Osteoblast (primary cell): ENCODE measurements at regions not wholly inside any gene's neighbourhood (a gene's known extent, or its start where the extent isn't known, plus 50 kb on each side); places are given as distances from the start of the nearest gene placed in this dataset.
"Not testable (repeated sequence)": the region's sequence is repeated elsewhere in the genome, so short reads cannot be mapped to it uniquely, and the experiment has no call there.

Experiments used
- DNase-seq: peaks from one replicate; pipeline ENCODE4 v3.0.0; 2011; ENCODE audit warnings: low spot score, mixed read lengths; ENCODE audit not compliant: insufficient read length; ENCODE audit errors: missing footprints
- H2AFZ ChIP-seq: 2 replicates; pipeline ENCODE4 v1.6.0; 2011; ENCODE audit warnings: mild to moderate bottlenecking, low read length
- H3K27ac ChIP-seq: 2 replicates; pipeline ENCODE4 v1.5.1; 2011; ENCODE audit warnings: mild to moderate bottlenecking, low read depth, low read length, moderate library complexity
- H3K27me3 ChIP-seq: 2 replicates; pipeline ENCODE4 v1.6.0; 2012; ENCODE audit warnings: mild to moderate bottlenecking, control low read depth, inconsistent platforms, low read length, moderate library complexity; ENCODE audit not compliant: insufficient read depth
- H3K36me3 ChIP-seq: 2 replicates; pipeline ENCODE4 v1.5.1; 2011; ENCODE audit warnings: mild to moderate bottlenecking, low read length, control low read depth, moderate library complexity; ENCODE audit not compliant: insufficient read depth
- H3K4me1 ChIP-seq: 2 replicates; pipeline ENCODE4 v1.5.1; 2011; ENCODE audit warnings: mild to moderate bottlenecking, low read length, control low read depth, moderate library complexity; ENCODE audit not compliant: insufficient read depth
- H3K4me2 ChIP-seq: 2 replicates; pipeline ENCODE4 v1.6.0; 2011; ENCODE audit warnings: mild to moderate bottlenecking, low read length; ENCODE audit not compliant: insufficient read depth
- H3K4me3 ChIP-seq: fragments of 200-600 bp; sonication (generic); 3 replicates; pipeline ENCODE4 v1.5.1; 2012; ENCODE audit warnings: mild to moderate bottlenecking, low read length, inconsistent platforms; ENCODE audit not compliant: insufficient read depth
- H3K79me2 ChIP-seq: 2 replicates; pipeline ENCODE4 v1.6.0; 2012; ENCODE audit warnings: mild to moderate bottlenecking, low read length, control low read depth, inconsistent platforms; ENCODE audit not compliant: insufficient read depth
- H3K9me3 ChIP-seq: 2 replicates; pipeline ENCODE4 v1.5.1; 2011; ENCODE audit warnings: low read depth, low read length, control low read depth
- H4K20me1 ChIP-seq: 2 replicates; pipeline ENCODE4 v1.6.0; 2012; ENCODE audit warnings: mild to moderate bottlenecking, low read length, control low read depth; ENCODE audit not compliant: insufficient read depth
- CTCF ChIP-seq: IDR thresholded peaks from 2 replicates; pipeline ENCODE4 v1.5.1; 2011; ENCODE audit warnings: mild to moderate bottlenecking, low read depth, low read length, moderate library complexity; ENCODE audit errors: extremely low read depth

- H2AFZ ChIP-seq: peak overlapping the region; percentile 66
- H3K4me3 ChIP-seq: peak overlapping the region; percentile 46
- H3K4me1 ChIP-seq: peaks cover 3% of the 10 kb centered on the region
- H3K9me3 ChIP-seq: no peaks in the 10 kb centered on the region
- no peaks in the 10 kb centered on the region for H4K20me1 ChIP-seq
- peak; percentile 92 for DNase-seq
- no peaks in the 10 kb centered on the region for H3K27me3 ChIP-seq
- no peaks in the 10 kb centered on the region for H3K79me2 ChIP-seq
- peak overlapping the region; percentile 28 for H3K27ac ChIP-seq
- TF ChIP-seq CTCF: no peak
- H3K36me3 ChIP-seq: no peaks in the 10 kb centered on the region
- H3K4me2 ChIP-seq: peak overlapping the region; percentile 50
These were observed 670.9 kb downstream of the QKI start for GRCh38 chr6:164085091-164086075.

- Histone ChIP-seq H3K79me2 (no peaks in the 10 kb centered on the region), H4K20me1 (no peaks in the 10 kb centered on the region), H3K4me3 (no peak overlapping the region), H3K4me1 (no peaks in the 10 kb centered on the region), H3K36me3 (no peaks in the 10 kb centered on the region), H3K4me2 (no peak overlapping the region), H2AFZ (no peak overlapping the region), H3K9me3 (no peaks in the 10 kb centered on the region), H3K27me3 (no peaks in the 10 kb centered on the region), H3K27ac (no peak overlapping the region)
- no peak for TF ChIP-seq CTCF
- DNase-seq: no peak
These were observed 664.7 kb downstream of the QKI start for GRCh38 chr6:164079275-164079600.

- Histone ChIP-seq H3K4me1 (no peaks in the 10 kb centered on the region), H3K27me3 (no peaks in the 10 kb centered on the region), H3K27ac (no peak overlapping the region), H3K4me3 (no peak overlapping the region), H3K9me3 (no peaks in the 10 kb centered on the region), H3K79me2 (no peaks in the 10 kb centered on the region), H4K20me1 (no peaks in the 10 kb centered on the region), H2AFZ (no peak overlapping the region), H3K36me3 (no peaks in the 10 kb centered on the region), H3K4me2 (no peak overlapping the region)
- DNase-seq: no peak
- no peak for TF ChIP-seq CTCF
These were observed 664.2 kb downstream of the QKI start for GRCh38 chr6:164078532-164079274.

GRCh38 chr6:164076818-164077532 lies 662.5 kb downstream of the QKI start:
- H2AFZ ChIP-seq, H4K20me1 ChIP-seq, DNase-seq, H3K4me3 ChIP-seq, H3K4me1 ChIP-seq, H3K36me3 ChIP-seq, H3K79me2 ChIP-seq, H3K27me3 ChIP-seq, H3K9me3 ChIP-seq, H3K27ac ChIP-seq, H3K4me2 ChIP-seq: not testable (repeated sequence)
